Hematopoietic multipotent progenitor cell (in vitro differentiated cells): ENCODE measurements at regions not wholly inside any gene's neighbourhood (a gene's known extent, or its start where the extent isn't known, plus 50 kb on each side); places are given as distances from the start of the nearest gene placed in this dataset.
A peak's percentile ranks its signal among the peaks of the same experiment; 100 is the strongest.

Source experiments
- DNase-seq, 3 donors: peaks; one replicate each; pipeline ENCODE4 v3.0.0-alpha.2; 2011 to 2015; ENCODE audit warnings: low read depth in 2 of 3, low spot score in 2 of 3

DNA sequence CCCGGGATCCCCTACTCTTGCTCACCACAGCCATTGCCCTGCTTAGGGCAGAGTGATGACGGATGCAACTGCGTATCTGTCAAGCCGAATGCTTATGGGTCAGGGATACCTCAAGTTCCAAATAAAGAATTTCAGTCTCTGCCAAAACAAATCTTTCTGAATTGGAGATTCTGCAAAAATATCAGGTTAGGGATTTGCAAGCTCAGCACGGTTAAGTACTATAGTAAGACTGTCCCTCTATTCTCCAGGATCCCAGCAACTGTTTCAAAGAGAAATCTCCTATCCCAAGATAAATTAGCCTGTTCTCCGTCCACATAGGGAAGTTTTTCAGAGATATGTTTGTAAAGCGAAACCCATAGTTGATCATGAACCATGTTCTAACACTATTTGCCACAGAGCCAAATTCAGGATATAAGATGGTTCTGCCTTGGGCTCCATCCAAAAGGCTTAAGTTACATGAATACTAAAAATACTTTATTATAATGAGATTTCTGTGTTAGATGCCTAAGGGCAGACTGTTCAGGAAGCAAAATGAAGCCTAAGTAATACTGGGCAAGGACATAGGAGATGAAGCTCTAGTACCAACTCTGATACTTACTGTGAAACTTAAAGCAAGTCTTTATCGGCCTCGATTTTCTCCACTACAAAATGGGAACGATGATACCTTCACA lies 100.1 kb upstream of the LPP start:
- no peak for DNase-seq

DNA sequence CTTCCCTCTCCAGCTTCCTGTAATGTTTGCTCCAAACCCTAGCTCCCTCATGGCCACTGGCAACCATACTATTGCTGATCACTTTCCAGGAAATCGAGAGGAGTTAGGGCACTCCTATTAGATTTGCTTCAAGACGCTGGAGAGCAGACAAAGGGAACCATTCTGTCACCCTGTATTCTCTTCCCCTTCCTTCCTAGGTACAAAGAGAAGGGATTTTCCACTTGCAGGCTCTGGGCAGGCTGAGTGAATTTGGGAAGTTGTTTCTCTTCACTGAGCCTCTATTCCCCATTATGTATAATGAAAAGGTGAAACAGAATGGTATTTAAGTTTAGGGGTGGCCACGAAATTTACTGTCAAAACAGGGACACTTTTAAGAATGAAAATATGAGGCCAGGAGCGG lies 99.4 kb upstream of the LPP start:
- no peak for DNase-seq

DNA sequence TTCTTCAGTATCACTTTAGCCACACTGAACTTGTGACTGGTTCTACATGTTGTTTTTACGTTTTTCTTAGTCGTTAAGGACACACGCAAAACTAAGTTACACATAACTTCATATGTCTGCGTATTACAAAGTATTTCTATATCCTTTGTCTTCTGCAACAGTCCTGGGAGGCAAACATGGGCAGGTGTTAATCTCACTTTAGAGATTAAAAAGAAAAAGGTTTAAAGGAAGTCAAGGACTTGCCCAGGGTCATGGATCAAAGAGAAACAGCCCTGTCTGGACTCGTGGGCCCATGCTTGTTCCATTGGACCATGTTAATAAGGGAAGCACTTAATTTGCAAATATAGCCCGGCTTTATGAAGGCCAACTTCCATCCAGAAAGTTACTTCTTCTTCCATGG lies 98.6 kb upstream of the LPP start:
- DNase-seq: no peak

DNA sequence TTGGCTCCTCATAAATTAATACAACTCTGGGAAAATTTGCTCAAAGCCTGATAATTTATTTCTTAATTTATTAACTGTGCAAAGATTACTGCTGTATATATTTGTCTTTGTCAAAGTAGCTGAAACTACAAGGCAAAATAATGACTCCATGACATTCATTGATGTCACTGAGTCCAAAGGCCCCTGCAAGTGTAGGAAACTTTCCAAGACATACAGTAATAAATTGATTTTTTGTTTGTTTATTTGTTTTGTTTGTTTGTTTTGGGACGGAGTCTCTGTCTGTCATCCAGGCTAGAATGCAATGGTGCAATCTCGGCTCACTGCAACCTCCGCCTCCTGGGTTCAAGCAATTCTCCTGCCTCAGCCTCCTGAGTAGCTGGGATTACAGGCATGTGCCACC lies 96.8 kb upstream of the LPP start:
- DNase-seq: no peak

DNA sequence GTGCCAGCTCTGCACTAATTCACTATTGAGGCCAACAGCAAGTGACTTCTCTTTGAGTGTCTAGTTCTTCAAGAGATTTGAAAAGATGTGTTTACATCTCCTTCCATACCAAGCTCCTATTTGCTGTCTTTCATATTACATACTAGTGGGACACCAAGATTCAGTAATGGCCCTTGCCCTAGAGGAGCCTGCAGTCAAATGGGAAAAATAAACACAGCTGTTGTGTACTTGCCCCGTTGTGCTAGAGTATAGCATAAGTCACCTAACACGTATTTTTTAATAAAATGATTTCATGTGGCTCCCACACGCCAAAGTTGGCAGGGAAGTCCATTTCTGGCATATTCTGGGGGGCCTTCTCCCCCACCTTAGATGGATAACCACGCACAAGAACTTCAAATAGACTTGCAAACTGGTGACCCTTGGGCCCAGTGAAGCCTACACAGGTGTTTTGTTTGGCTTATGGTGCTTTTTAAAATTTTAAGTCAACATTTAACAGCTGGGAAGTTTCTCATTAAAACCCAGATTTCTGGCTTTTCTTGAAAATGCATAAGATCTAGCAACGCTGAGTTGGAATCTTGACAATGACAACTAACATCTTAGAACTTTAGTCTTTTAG lies 95.3 kb upstream of the LPP start:
- no peak for DNase-seq

- DNase-seq: no peak
Observed at GRCh38 chr3:188059351-188059750, 94.6 kb upstream of the LPP start.

GRCh38 chr3:188060264-188060835 lies 93.6 kb upstream of the LPP start:
- no peak for DNase-seq

- peak in 2 of 3 donors; percentile 68 to 72 for DNase-seq
Observed at GRCh38 chr3:188060840-188061544, 93.0 kb upstream of the LPP start.

- DNase-seq: no peak
Observed at GRCh38 chr3:188062216-188062615, 91.7 kb upstream of the LPP start.

DNA sequence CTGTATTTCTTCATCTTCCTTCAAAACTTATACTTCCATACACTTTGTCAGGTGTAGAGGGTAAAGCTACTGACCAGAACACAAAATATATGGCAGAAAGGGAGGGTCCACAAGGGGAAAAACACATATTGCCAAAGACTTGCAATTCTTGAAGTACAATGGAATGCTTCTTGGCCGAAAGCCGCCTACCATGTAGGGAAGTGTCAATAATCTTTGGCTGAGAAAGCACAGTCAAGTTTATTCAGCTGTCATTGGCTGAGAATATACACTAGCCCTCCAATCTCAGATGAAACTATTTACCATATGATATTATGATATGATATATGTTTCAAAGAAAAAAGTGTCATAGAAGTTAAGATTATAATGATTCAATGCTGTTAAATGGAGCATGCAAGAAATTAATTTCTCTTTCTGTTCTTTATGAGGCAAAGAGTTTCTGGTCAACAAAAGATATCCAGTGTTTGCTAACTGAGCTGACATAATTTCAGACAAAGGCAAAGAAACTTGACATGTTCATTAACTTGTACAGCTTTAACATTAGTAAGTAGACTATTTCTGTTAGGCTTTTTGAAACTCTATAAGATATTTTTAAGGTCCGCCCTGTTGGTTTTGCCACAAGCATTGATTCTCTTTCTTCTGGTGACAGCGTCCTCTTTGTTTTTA lies 89.0 kb upstream of the LPP start:
- DNase-seq: no peak

GRCh38 chr3:188066141-188066540 lies 87.8 kb upstream of the LPP start:
- DNase-seq: no peak

DNA sequence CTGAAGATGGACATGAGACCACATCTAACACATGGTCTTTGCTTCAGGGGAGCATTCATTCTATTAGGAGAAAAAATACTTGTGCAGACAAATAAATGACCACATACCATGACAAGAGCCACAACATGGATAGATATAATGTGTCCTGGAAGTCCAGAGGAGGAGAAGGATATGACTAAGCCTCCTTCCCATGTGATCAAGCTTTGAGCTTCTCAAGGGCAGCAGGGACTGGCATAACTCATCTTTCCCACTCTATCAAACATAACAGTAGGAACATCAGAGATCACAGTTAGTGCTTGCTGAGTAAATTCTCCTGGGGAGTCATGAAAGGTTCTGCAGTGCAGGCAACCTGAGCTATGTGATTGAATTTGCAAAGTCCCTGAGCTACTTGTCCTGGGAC lies 86.0 kb upstream of the LPP start:
- DNase-seq: no peak

DNA sequence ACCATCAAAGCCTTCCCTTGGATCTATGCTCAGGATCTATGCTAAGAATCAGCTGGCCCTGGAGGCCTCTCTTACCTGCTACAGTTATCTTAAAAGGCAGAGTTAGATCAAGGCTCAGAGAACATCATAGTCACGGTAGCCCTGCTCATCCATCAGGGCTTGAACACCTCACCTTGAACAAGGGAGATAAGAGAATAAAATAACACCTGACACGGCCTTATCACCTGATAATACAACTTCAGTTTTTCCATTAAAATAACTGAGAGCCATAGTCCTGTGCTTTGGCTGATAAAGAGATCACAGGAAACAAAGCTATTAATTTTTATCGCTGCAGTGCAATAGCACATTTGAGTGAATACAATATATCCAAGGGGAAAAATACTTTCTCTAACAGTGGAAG lies 85.6 kb upstream of the LPP start:
- no peak for DNase-seq

- DNase-seq: no peak
Observed at GRCh38 chr3:188071636-188072035, 82.3 kb upstream of the LPP start.

DNA sequence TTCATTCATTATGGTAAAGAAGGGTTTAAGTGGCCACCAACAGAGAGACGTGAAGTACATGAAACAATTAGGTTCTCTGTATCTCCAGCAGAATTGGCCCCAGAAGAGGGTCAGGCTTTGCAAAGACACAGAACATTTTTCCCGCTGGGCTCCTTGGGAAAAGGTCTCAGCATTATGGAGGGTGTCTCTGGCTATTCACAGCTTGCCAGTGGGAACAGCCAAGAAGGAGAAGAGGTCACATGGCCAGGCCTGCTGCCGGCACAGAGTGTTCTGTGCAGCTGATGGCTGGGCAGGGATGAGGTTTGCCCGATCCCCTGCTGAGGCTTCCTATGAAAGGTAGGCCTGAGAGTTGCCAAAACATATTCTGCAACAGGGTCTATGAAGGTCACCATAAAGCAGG lies 77.8 kb upstream of the LPP start:
- DNase-seq: no peak

GRCh38 chr3:188077160-188077799 lies 76.7 kb upstream of the LPP start:
- no peak for DNase-seq

GRCh38 chr3:188080091-188080490 lies 73.9 kb upstream of the LPP start:
- no peak for DNase-seq

- no peak for DNase-seq
Observed at GRCh38 chr3:188082031-188082430, 71.9 kb upstream of the LPP start.

DNA sequence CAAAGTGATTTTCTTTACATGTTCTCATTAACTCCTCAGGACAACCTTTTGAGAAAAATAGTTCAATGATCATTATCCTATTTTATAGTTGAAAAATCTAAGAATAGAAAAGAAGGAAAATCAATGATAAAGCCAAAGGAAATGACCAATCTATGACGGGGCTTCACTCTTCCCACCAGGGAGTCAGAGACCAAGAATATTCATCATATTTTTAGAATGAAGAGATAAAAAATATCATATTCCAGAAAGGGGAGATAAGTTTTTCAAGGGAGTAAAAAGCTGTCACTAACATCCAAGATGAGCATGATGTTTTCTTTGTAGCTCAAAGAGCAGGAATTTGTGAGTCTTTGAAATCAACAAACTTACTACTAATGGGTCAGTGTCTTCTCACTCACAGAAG lies 71.5 kb upstream of the LPP start:
- DNase-seq: no peak

GRCh38 chr3:188083011-188083410 lies 70.9 kb upstream of the LPP start:
- no peak for DNase-seq
